ENCODE measurements at regions not wholly inside any gene's neighbourhood (a gene's known extent, or its start where the extent isn't known, plus 50 kb on each side); places are given as distances from the start of the nearest gene placed in this dataset.

DNA sequence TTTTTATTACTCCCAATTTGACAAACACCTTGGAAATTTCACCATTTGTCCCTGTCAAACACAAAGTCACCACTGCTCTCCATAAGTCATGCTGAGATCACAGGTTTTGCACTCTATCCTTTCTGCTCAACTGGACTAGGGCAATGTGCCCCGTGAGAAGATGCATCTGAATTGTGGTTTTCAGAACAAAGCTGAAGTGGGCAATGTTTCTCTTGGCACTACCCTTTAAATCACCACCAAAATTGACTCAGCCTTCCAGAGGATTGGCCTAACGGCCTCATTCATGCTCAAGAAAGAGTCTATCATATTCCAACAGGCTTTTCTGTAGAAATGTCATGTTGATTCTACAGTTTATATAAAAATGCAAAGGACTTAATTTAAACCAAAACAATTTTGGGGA lies 81.0 kb upstream of the TRIO start:
- TF ChIP-seq, protein P1, sequence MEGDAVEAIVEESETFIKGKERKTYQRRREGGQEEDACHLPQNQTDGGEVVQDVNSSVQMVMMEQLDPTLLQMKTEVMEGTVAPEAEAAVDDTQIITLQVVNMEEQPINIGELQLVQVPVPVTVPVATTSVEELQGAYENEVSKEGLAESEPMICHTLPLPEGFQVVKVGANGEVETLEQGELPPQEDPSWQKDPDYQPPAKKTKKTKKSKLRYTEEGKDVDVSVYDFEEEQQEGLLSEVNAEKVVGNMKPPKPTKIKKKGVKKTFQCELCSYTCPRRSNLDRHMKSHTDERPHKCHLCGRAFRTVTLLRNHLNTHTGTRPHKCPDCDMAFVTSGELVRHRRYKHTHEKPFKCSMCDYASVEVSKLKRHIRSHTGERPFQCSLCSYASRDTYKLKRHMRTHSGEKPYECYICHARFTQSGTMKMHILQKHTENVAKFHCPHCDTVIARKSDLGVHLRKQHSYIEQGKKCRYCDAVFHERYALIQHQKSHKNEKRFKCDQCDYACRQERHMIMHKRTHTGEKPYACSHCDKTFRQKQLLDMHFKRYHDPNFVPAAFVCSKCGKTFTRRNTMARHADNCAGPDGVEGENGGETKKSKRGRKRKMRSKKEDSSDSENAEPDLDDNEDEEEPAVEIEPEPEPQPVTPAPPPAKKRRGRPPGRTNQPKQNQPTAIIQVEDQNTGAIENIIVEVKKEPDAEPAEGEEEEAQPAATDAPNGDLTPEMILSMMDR (IDR thresholded peaks at IDR 0.05), result no peak
- TF ChIP-seq POLR2A (IDR thresholded peaks at IDR 0.05), result no peak

Data from right lobe of liver (tissue), 4 donors.